Fibroblast of the aortic adventitia (primary cell): ENCODE measurements at regions not wholly inside any gene's neighbourhood (a gene's known extent, or its start where the extent isn't known, plus 50 kb on each side); places are given as distances from the start of the nearest gene placed in this dataset.

Experiments
- DNase-seq: peaks from one replicate; pipeline ENCODE4 v3.0.0-alpha.2; 2010; ENCODE audit warnings: low read depth
- H3K4me3 ChIP-seq: 2 replicates; pipeline ENCODE4 v1.5.1; 2011; ENCODE audit warnings: low read depth, mild to moderate bottlenecking, control low read depth, low read length, moderate library complexity
- TF ChIP-seq, protein P1 (sequence below): IDR thresholded peaks from 2 replicates; pipeline ENCODE4 v1.5.1; 2011; ENCODE audit warnings: mild to moderate bottlenecking, low read length, control low read depth, inconsistent platforms; ENCODE audit not compliant: insufficient read depth

DNA sequence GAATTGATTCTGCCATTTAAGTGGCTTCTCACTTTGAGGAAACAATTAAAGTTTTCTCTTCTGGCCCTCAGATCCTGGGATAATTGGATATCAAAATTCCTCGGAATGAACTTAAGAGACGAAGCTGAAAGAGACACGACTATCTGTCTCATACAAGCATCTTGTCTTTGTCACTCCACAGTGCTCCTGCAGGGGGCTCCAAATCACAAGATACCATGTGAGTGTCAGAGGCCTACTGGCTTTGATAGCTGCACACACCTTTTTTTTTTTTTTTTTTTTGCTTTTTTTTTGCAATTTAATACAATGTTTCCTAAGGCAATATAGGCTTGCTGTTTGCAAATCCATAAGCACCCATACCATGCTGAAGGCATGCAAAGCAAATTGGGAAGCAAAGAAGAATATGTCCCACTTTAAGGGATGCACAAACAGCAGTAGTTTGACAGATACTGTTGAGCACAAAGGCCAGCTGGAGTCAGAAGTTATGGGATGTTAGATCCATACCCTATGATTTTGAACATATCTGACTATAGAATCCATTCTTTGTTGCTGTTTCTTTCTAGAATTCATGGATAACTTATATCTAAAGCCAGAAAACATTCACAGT, 109.0 kb upstream of the CBLN2 start:
- TF ChIP-seq, protein P1, sequence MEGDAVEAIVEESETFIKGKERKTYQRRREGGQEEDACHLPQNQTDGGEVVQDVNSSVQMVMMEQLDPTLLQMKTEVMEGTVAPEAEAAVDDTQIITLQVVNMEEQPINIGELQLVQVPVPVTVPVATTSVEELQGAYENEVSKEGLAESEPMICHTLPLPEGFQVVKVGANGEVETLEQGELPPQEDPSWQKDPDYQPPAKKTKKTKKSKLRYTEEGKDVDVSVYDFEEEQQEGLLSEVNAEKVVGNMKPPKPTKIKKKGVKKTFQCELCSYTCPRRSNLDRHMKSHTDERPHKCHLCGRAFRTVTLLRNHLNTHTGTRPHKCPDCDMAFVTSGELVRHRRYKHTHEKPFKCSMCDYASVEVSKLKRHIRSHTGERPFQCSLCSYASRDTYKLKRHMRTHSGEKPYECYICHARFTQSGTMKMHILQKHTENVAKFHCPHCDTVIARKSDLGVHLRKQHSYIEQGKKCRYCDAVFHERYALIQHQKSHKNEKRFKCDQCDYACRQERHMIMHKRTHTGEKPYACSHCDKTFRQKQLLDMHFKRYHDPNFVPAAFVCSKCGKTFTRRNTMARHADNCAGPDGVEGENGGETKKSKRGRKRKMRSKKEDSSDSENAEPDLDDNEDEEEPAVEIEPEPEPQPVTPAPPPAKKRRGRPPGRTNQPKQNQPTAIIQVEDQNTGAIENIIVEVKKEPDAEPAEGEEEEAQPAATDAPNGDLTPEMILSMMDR: no peak
- H3K4me3 ChIP-seq: no peak overlapping the region
- no peak for DNase-seq

DNA sequence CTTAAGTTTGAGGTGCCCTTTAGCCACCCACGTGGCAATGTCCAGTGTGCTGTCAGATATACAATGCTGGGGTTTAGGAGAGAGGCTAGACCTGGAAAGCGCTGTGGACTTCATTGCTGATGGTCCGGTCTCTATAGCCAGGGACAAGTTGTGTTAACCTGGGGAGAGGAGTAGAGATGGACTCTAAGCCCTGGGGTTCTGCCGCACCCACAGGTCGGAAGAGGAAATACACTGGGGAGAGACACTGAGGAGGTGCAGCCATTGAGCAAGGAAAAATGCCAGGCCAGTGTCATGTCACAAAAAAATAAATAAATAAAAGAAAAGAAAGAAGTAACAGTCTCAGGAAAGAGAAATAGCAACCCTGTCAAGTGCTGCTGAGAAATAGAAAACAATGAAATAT, 106.9 kb upstream of the CBLN2 start:
- TF ChIP-seq, protein P1: no peak
- DNase-seq: no peak
- H3K4me3 ChIP-seq: no peak overlapping the region

DNA sequence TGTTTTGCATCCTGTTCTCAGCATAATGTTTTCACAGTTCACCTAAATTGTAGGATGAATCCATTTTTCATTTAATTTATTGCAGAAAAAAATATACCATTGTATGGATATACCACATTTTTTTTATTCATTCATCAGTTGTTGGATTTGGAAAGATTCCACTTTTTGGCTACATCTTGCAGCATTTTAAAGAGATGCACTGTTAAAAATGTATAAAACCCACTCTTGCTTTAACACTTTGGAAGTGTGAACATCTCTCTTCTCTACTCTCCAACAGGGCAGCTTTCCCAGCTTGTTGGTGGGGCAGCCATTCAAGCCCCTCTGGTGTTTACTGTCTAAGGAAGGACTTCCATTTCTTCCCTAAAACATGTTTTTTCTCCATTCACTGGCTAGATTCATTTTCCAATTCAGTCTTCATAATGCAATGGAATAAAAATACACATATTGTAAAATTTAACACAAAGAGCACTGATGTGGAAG, 104.4 kb upstream of the CBLN2 start:
- H3K4me3 ChIP-seq: no peak overlapping the region
- no peak for DNase-seq
- TF ChIP-seq, protein P1: no peak

DNA sequence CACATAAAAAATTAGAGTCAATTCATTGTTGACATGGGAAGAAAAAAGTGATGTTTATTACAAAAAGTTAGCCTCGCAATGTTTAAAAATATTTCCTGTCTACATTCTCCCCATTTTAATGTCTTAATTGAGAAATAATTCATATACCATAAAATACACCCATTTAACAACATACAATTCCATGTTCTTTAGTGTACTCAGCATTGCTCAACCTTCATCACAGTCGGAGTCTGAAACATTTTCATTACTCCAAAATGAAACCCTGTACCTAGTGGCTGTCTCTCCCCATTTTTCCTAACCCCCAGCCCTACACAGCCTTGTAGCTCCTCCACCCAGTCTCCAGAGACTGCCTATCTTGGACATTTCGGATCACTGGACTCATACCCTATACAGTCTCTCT, 103.9 kb upstream of the CBLN2 start:
- TF ChIP-seq, protein P1: no peak
- no peak overlapping the region for H3K4me3 ChIP-seq

DNA sequence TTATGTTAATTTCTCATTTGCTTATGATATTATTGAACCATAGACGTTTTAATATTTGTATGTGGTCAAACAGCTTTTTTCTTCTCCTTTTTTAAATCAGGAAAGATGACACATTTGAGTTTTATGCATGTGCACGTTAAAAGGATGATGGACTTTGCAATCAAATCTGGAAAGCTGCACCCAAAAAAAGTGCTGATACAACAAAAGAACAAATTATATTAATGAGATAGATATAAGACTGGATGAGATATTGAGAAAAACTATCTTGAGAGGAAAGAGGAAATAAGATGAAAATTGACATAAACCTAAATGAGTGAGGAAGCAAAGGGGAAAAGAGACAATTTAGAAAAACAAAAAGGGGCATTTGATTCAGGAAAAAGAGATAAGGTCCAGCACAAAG, 96.4 kb upstream of the CBLN2 start:
- TF ChIP-seq, protein P1: no peak
- DNase-seq: no peak
- no peak overlapping the region for H3K4me3 ChIP-seq

More for the DNA sequence above, 103.9 kb upstream of the CBLN2 start:
- no peak for DNase-seq

DNA sequence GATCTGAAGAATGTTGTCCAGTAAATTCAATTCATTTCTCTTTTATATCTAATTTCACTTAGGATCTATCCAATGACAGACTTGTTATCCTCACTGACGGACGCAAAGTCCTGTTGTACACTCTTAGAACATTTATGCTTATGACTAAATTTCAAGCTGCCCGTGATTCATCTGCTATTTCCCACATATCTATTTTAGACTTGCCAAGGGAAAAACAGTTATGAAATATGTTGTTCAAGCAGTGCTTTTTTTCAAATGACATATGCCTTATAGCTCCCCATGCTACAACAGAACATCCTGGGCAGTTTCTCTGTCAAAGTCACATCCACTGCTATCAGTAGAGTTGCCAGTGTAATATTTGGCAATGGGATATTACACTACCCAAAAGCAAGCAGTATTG, 94.2 kb upstream of the CBLN2 start:
- H3K4me3 ChIP-seq: no peak overlapping the region
- TF ChIP-seq, protein P1: no peak
- no peak for DNase-seq

DNA sequence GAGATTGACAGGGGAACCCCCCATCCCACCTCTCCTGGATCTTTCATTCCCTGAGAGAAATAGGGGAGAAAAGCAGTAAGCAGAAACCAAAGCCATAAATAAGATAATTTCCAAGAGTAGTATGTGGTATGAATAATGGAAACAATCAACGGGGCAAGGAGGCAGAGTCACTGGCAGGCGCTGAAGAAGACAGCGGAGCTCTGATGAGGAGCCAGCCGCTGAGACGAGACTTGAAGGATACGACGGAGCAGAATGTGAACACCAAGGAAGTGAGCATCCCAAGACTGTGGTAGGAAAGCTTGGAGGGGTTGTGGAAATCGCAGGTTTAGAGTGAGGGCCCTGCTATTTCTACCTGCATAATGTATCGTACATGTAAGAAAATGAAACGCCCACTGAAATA, 93.6 kb upstream of the CBLN2 start:
- no peak overlapping the region for H3K4me3 ChIP-seq
- TF ChIP-seq, protein P1: no peak
- no peak for DNase-seq
